Uterus (tissue), 3 donors: ENCODE measurements at regions not wholly inside any gene's neighbourhood (a gene's known extent, or its start where the extent isn't known, plus 50 kb on each side); places are given as distances from the start of the nearest gene placed in this dataset.
A peak's percentile ranks its signal among the peaks of the same experiment; 100 is the strongest.

ENCODE experiments used
- DNase-seq, 2 donors: peaks; one replicate each; pipeline ENCODE4 v3.0.0-alpha.2; 2019 to 2020
- H3K27ac ChIP-seq, 2 donors: fragments of 200-600 bp; sonication (generic); 1 replicate in 1 of 2; 2 replicates in 1 of 2; pipeline ENCODE4 v1.5.1; 2016 to 2018
- H3K27me3 ChIP-seq, 2 donors: fragments of 200-600 bp; sonication (generic); one replicate each; pipeline ENCODE4 v1.5.1; 2018 to 2019; ENCODE audit warnings: control low read depth in 1 of 2
- H3K36me3 ChIP-seq, 2 donors: fragments of 200-600 bp; sonication (generic); one replicate each; pipeline ENCODE4 v1.5.1; 2019; ENCODE audit warnings: control low read depth in 1 of 2
- H3K4me1 ChIP-seq, 2 donors: fragments of 200-600 bp; sonication (generic); one replicate each; pipeline ENCODE4 v1.5.1; 2018 to 2019; ENCODE audit warnings: control low read depth in 1 of 2
- H3K4me3 ChIP-seq, 2 donors: fragments of 200-600 bp; sonication (generic); 1 replicate in 1 of 2; 2 replicates in 1 of 2; pipeline ENCODE4 v1.5.1; 2018 to 2019; ENCODE audit warnings: mild to moderate bottlenecking in 1 of 2
- H3K9me3 ChIP-seq, 2 donors: fragments of 200-600 bp; sonication (generic); one replicate each; pipeline ENCODE4 v1.5.1; 2019; ENCODE audit warnings: control low read depth in 1 of 2
- CTCF ChIP-seq, 4 experiments: fragments of 200-600 bp in 2 of 4; fragments of 450-650 bp in 2 of 4; sonication (generic) in 2 of 4; IDR thresholded peaks; one replicate each; pipeline ENCODE4 v1.5.1; 2016 to 2019; ENCODE audit warnings: antibody characterized with exemption in 4 of 4, mild to moderate bottlenecking in 2 of 4, moderate library complexity in 1 of 4
- POLR2A ChIP-seq, 2 donors: fragments of 450-650 bp; IDR thresholded peaks; one replicate each; pipeline ENCODE4 v1.6.1; 2016; ENCODE audit warnings: antibody characterized with exemption in 2 of 2, mild to moderate bottlenecking in 1 of 2, moderate library complexity in 1 of 2
- intact Hi-C: fragments of 100-400 bp; cut with DNase I; formaldehyde crosslinking; loops from one replicate; pipeline ENCODE4 v1.15.1; 2023; ENCODE audit warnings: low total_unique reads
- donor health status: DM: yes; HTN: yes; CAD: no.

GRCh38 chrX:51407520-51408409, 75.1 kb downstream of the NUDT10 start:
- no peak overlapping the region for H3K4me3 ChIP-seq
- H3K4me1 ChIP-seq = no peaks in the 10 kb centered on the region
- TF ChIP-seq POLR2A (IDR thresholded peaks at IDR 0.05) (no peak), CTCF (IDR thresholded peaks at IDR 0.05) (no peak)
- H3K27me3 ChIP-seq = no peaks in the 10 kb centered on the region
- H3K9me3 ChIP-seq = no peaks in the 10 kb centered on the region
- no peak for DNase-seq
- no peak overlapping the region for H3K27ac ChIP-seq
- H3K36me3 ChIP-seq = no peaks in the 10 kb centered on the region
- intact Hi-C loops = no loop called here

- Histone ChIP-seq H3K27ac (no peak overlapping the region), H3K9me3 (no peaks in the 10 kb centered on the region), H3K27me3 (no peaks in the 10 kb centered on the region), H3K36me3 (no peaks in the 10 kb centered on the region), H3K4me3 (no peak overlapping the region), H3K4me1 (no peaks in the 10 kb centered on the region)
- intact Hi-C loops = no loop called here
- no peak for DNase-seq
- no peak for TF ChIP-seq POLR2A (IDR thresholded peaks at IDR 0.05)
- no peak for TF ChIP-seq CTCF (IDR thresholded peaks at IDR 0.05)
These were observed 74.3 kb downstream of the NUDT10 start for GRCh38 chrX:51406688-51407519.

GRCh38 chrX:51404445-51404844, 71.8 kb downstream of the NUDT10 start:
- DNase-seq = no peak
- H3K4me3 ChIP-seq = no peak overlapping the region
- H3K9me3 ChIP-seq = no peaks in the 10 kb centered on the region
- intact Hi-C loops = no loop called here
- H3K36me3 ChIP-seq = no peaks in the 10 kb centered on the region
- H3K4me1 ChIP-seq = no peaks in the 10 kb centered on the region
- no peaks in the 10 kb centered on the region for H3K27me3 ChIP-seq
- H3K27ac ChIP-seq = no peak overlapping the region
- TF ChIP-seq CTCF (IDR thresholded peaks at IDR 0.05) = no peak
- no peak for TF ChIP-seq POLR2A (IDR thresholded peaks at IDR 0.05)

GRCh38 chrX:51395810-51396728, 63.4 kb downstream of the NUDT10 start:
- H3K27ac ChIP-seq = peak overlapping the region in 1 of 2 donors; percentile 44
- H3K4me3 ChIP-seq = peak overlapping the region; percentile 30 to 40
- peaks cover 0 to 4% of the 10 kb centered on the region in 2 donors for H3K27me3 ChIP-seq
- peak; percentile 22 to 34 for DNase-seq
- no peaks in the 10 kb centered on the region for H3K9me3 ChIP-seq
- H3K4me1 ChIP-seq = no peaks in the 10 kb centered on the region
- TF ChIP-seq CTCF (IDR thresholded peaks at IDR 0.05) (peak in 2 of 4 experiments; percentile 7 to 24), POLR2A (IDR thresholded peaks at IDR 0.05) (no peak)
- no peaks in the 10 kb centered on the region for H3K36me3 ChIP-seq
- intact Hi-C loops = no loop called here
